IMR-90 (cell line): ENCODE measurements at regions not wholly inside any gene's neighbourhood (a gene's known extent, or its start where the extent isn't known, plus 50 kb on each side); places are given as distances from the start of the nearest gene placed in this dataset.

ENCODE experiments used
- ATAC-seq: fragments of 200-7000 bp; cut with Tn5 transposase; 2 replicates; pipeline ENCODE4 v1.9.1; 2020; ENCODE audit warnings: low read depth, mild to moderate bottlenecking, moderate library complexity
- BruUV-seq: library from RNA; stranded (reverse); fragments of 400-500 nt; replicated peaks from 2 replicates; lab custom pipeline; 2021; lab: Mats Ljungman, UMichigan
- CTCF ChIA-PET: fragments of 300-600 bp; formaldehyde crosslinking; extraction: SDS; loops from one replicate; lab custom pipeline; 2021; ENCODE audit warnings: antibody characterized with exemption; lab: Yijun Ruan, JAX
- POLR2A ChIA-PET: fragments of 300-600 bp; sonication (Branson Sonifier 250); formaldehyde crosslinking; loops from one replicate; lab custom pipeline; 2022; ENCODE audit warnings: antibody characterized with exemption; ENCODE audit not compliant: unreplicated experiment; lab: Charles Lee
- DNase-seq: peaks from one replicate; pipeline ENCODE4 v3.0.0; 2013
- H2AFZ ChIP-seq: replicated peaks from 2 replicates; pipeline ENCODE3; 2013; ENCODE audit warnings: low read length, mild to moderate bottlenecking; ENCODE audit not compliant: poor library complexity
- H2AK5ac ChIP-seq: 2 replicates; pipeline ENCODE4 v1.6.1; 2013; ENCODE audit warnings: low read depth, low read length, inconsistent platforms
- H2AK9ac ChIP-seq: replicated peaks from 2 replicates; pipeline ENCODE3; 2013; ENCODE audit warnings: mild to moderate bottlenecking, low read depth, low read length, moderate library complexity; ENCODE audit not compliant: poor library complexity
- H2BK120ac ChIP-seq: 2 replicates; pipeline ENCODE4 v1.6.1; 2013; ENCODE audit warnings: low read depth, low read length, inconsistent platforms
- H2BK15ac ChIP-seq: 3 replicates; pipeline ENCODE4 v1.6.1; 2013; ENCODE audit warnings: low read depth, low read length, inconsistent platforms
- H2BK20ac ChIP-seq: 2 replicates; pipeline ENCODE4 v1.6.1; 2013; ENCODE audit warnings: low read depth, mild to moderate bottlenecking, inconsistent platforms, low read length, moderate library complexity
- H2BK5ac ChIP-seq: 2 replicates; pipeline ENCODE4 v1.6.1; 2013; ENCODE audit warnings: mild to moderate bottlenecking, low read depth, low read length, inconsistent platforms; ENCODE audit not compliant: poor library complexity, severe bottlenecking
- H3K14ac ChIP-seq: replicated peaks from 2 replicates; pipeline ENCODE4 v1.6.1; 2013; ENCODE audit warnings: low read depth, low read length, inconsistent platforms
- H3K18ac ChIP-seq: 2 replicates; pipeline ENCODE4 v1.6.1; 2013; ENCODE audit warnings: low read depth, low read length, control low read depth
- H3K23ac ChIP-seq: 2 replicates; pipeline ENCODE4 v1.6.1; 2013; ENCODE audit warnings: low read depth, low read length, inconsistent platforms
- H3K27ac ChIP-seq: 2 replicates; pipeline ENCODE4 v1.5.1; 2013; ENCODE audit warnings: mild to moderate bottlenecking, control low read depth, low read length; ENCODE audit not compliant: insufficient read depth
- H3K27me3 ChIP-seq: 2 replicates; pipeline ENCODE4 v1.6.1; 2013; ENCODE audit warnings: low read length; ENCODE audit not compliant: control insufficient read depth, insufficient read depth
- H3K36me3 ChIP-seq: 2 replicates; pipeline ENCODE4 v1.6.1; 2013; ENCODE audit warnings: low read length, mixed read lengths; ENCODE audit not compliant: control insufficient read depth, insufficient read depth
- H3K4ac ChIP-seq: 2 replicates; pipeline ENCODE4 v1.6.1; 2013; ENCODE audit warnings: low read depth, low read length, inconsistent platforms
- H3K4me1 ChIP-seq: 2 replicates; pipeline ENCODE4 v1.6.1; 2013; ENCODE audit warnings: low read length, mixed read lengths; ENCODE audit not compliant: control insufficient read depth, insufficient read depth
- H3K4me2 ChIP-seq: 2 replicates; pipeline ENCODE4 v1.6.1; 2013; ENCODE audit warnings: low read depth, mild to moderate bottlenecking, control low read depth, low read length, moderate library complexity
- H3K4me3 ChIP-seq: 2 replicates; pipeline ENCODE4 v1.5.1; 2013; ENCODE audit warnings: low read depth, mild to moderate bottlenecking, control low read depth, low read length, moderate library complexity; ENCODE audit not compliant: insufficient read depth
- H3K56ac ChIP-seq: 2 replicates; pipeline ENCODE4 v1.6.1; 2013; ENCODE audit warnings: low read length, inconsistent platforms; ENCODE audit not compliant: insufficient read depth; ENCODE audit errors: extremely low read depth
- H3K79me1 ChIP-seq, 2 experiments: 2 replicates each; pipeline ENCODE4 v1.6.1; 2013; ENCODE audit warnings: low read length in 2 of 2, inconsistent platforms in 1 of 2, low read depth in 1 of 2
- H3K9ac ChIP-seq: 2 replicates; pipeline ENCODE4 v1.6.1; 2013; ENCODE audit warnings: low read depth, low read length, control low read depth
- H3K9me1 ChIP-seq: 2 replicates; pipeline ENCODE4 v1.6.1; 2013; ENCODE audit warnings: low read length, inconsistent platforms; ENCODE audit not compliant: insufficient read depth
- H3K9me3 ChIP-seq: 2 replicates; pipeline ENCODE4 v1.6.1; 2013; ENCODE audit warnings: low read length; ENCODE audit not compliant: control insufficient read depth, insufficient read depth
- H4K20me1 ChIP-seq: 2 replicates; pipeline ENCODE4 v1.6.1; 2013; ENCODE audit warnings: low read length, inconsistent platforms; ENCODE audit not compliant: insufficient read depth
- H4K5ac ChIP-seq: 2 replicates; pipeline ENCODE4 v1.6.1; 2013; ENCODE audit warnings: mild to moderate bottlenecking, low read depth, low read length, control low read depth
- H4K8ac ChIP-seq, 2 experiments: 2 replicates each; pipeline ENCODE4 v1.6.1; 2013; ENCODE audit warnings: low read depth in 2 of 2, low read length in 2 of 2, control low read depth in 1 of 2, inconsistent platforms in 1 of 2
- H4K91ac ChIP-seq: 2 replicates; pipeline ENCODE4 v1.6.1; 2013; ENCODE audit warnings: low read depth, low read length, inconsistent platforms; ENCODE audit not compliant: insufficient read depth
- CEBPB ChIP-seq: IDR thresholded peaks from 2 replicates; pipeline ENCODE4 v1.6.1; 2012; ENCODE audit warnings: low read depth, low read length, improper control_type of control experiment
- FOS ChIP-seq: fragments of 150-350 bp; IDR thresholded peaks from 2 replicates; pipeline ENCODE4 v1.6.1; 2016; ENCODE audit warnings: low read depth, low read length
- MAFK ChIP-seq: IDR thresholded peaks from 2 replicates; pipeline ENCODE4 v1.6.1; 2012; ENCODE audit warnings: low read depth, low read length, improper control_type of control experiment
- MAZ ChIP-seq: IDR thresholded peaks from 2 replicates; pipeline ENCODE4 v1.6.1; 2012; ENCODE audit warnings: low read depth, mild to moderate bottlenecking, low read length, improper control_type of control experiment, moderate library complexity, borderline replicate concordance
- MXI1 ChIP-seq: IDR thresholded peaks from 2 replicates; pipeline ENCODE4 v1.6.1; 2012; ENCODE audit warnings: low read depth, mild to moderate bottlenecking, low read length, moderate library complexity, borderline replicate concordance
- NFE2L2 ChIP-seq: fragments of 150-350 bp; IDR thresholded peaks from 2 replicates; pipeline ENCODE4 v1.6.1; 2016; ENCODE audit warnings: low read depth, mild to moderate bottlenecking, low read length
- POLR2A ChIP-seq: IDR thresholded peaks from 2 replicates; pipeline ENCODE4 v1.6.1; 2012; ENCODE audit warnings: mild to moderate bottlenecking, low read depth, low read length
- RAD21 ChIP-seq: IDR thresholded peaks from 2 replicates; pipeline ENCODE4 v1.6.1; 2012; ENCODE audit warnings: low read length, improper control_type of control experiment
- RCOR1 ChIP-seq: IDR thresholded peaks from 2 replicates; pipeline ENCODE4 v1.6.1; 2012; ENCODE audit warnings: mild to moderate bottlenecking, low read length, improper control_type of control experiment; ENCODE audit not compliant: insufficient replicate concordance
- SMC3 ChIP-seq: fragments of 150-350 bp; IDR thresholded peaks from 2 replicates; pipeline ENCODE4 v1.6.1; 2016; ENCODE audit warnings: low read depth, mild to moderate bottlenecking, antibody characterized with exemption, low read length, moderate library complexity
- WGBS, 2 experiments: methylation state at CpG; one replicate each; pipeline versions ENCODE4 v1.1.5 to v1.1.7; 2013; ENCODE audit warnings: missing lambda C conversion rate in 2 of 2; ENCODE audit not compliant: insufficient read length in 1 of 2; ENCODE audit errors: extremely low coverage in 2 of 2; 5-methylcytosine and 5-hydroxymethylcytosine counted together
- dilution Hi-C: fragments of 300-500 bp; cut with HindIII; formaldehyde crosslinking; loops from one replicate; pipeline ENCODE4 v1.14.3; 2018; ENCODE audit warnings: low sequenced_read_pairs; ENCODE audit not compliant: unreplicated experiment
- in situ Hi-C: fragments of 300-500 bp; cut with MboI; formaldehyde crosslinking; loops from 3 replicates; pipeline ENCODE4 v1.14.3; 2019; ENCODE audit warnings: low sequenced_read_pairs, inconsistent platforms, mixed read lengths
- intact Hi-C: fragments of 100-400 bp; cut with micrococcal nuclease; formaldehyde crosslinking; loops from 2 replicates; pipeline ENCODE4 v1.10.0; 2022
- TF ChIP-seq, protein P1 (sequence below): fragments of 150-350 bp; IDR thresholded peaks from 2 replicates; pipeline ENCODE4 v1.6.1; 2016; ENCODE audit warnings: low read depth, mild to moderate bottlenecking, low read length, moderate library complexity, borderline replicate concordance
- TF ChIP-seq, protein P2 (sequence below): conservative IDR thresholded peaks from 2 replicates; pipeline ENCODE4 v1.5.1; 2012; ENCODE audit warnings: mild to moderate bottlenecking, low read depth, low read length, improper control_type of control experiment
- TF ChIP-seq, protein P3 (sequence below): fragments of 150-350 bp; IDR thresholded peaks from 2 replicates; pipeline ENCODE4 v1.6.1; 2017; ENCODE audit warnings: mild to moderate bottlenecking, antibody characterized with exemption, low read length, low read depth

DNA sequence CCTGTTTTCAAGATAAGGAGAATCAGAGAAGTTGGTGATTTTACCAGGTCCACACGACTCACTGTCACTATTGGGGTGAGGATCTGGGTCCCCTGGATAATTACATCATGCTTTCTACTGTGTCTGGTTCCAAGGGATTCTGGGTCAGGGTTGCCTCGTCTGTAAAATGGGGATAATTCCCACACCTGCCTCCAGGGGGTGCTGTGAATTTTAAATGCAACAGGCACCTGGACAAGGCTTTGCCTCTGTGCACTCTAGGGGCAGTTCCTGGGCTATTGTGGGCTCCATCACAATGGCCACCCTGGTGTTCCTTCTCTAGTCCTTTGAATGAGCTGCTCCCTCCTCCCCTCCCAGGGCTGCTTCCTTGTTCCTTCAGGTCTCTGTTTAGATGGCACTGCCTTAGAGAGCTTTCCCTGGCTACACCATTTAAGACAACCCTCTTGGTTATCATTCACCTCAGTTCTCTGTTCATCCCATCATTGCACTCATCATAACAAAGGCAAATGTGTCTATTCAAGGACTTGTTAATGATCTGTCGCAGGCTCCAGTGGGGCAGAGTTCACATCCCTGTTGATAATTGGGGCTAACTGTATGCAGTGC is 178.6 kb downstream of the MIAT start:
- H3K9me1 ChIP-seq = no peaks in the 10 kb centered on the region; the same call in 1 of the 2 replicates
- no peaks in the 10 kb centered on the region for H3K9me3 ChIP-seq
- H2AK9ac ChIP-seq = no peak overlapping the region
- no peak overlapping the region for H3K27ac ChIP-seq
- no peaks in the 10 kb centered on the region for H3K36me3 ChIP-seq
- H4K5ac ChIP-seq = no peak overlapping the region
- H3K4me1 ChIP-seq = no peaks in the 10 kb centered on the region
- H3K4me2 ChIP-seq = no peak overlapping the region
- ATAC-seq = peak; percentile 69
- intact Hi-C loops (no loop called here), dilution Hi-C loops (no loop called here), in situ Hi-C loops (no loop called here)
- 8% methylated on average over 2 of the region's 3 CpGs; no CpG with 5 or more reads in 1 of the 2 experiments for WGBS, 2 experiments
- H3K27me3 ChIP-seq = peaks cover 43% of the 10 kb centered on the region
- no peak overlapping the region for H3K4me3 ChIP-seq
- no peak overlapping the region for H4K8ac ChIP-seq
- no peak overlapping the region for H2AK5ac ChIP-seq
- H3K14ac ChIP-seq = no peak overlapping the region
- no TSS peak for BruUV-seq
- CTCF ChIA-PET = interaction anchor here (1.2 kb wide), 1 partner anchor 9 kb away, joined by 3 read pairs; no protein-coding TSS in a partner anchor
- H2BK120ac ChIP-seq = no peak overlapping the region
- H2BK5ac ChIP-seq = no peak overlapping the region
- no peak overlapping the region for H2AFZ ChIP-seq
- H3K79me1 ChIP-seq = no peaks in the 10 kb centered on the region
- DNase-seq = peak; percentile 23
- no peak overlapping the region for H3K18ac ChIP-seq
- no peak overlapping the region for H2BK20ac ChIP-seq
- H3K56ac ChIP-seq = no peak overlapping the region
- TF ChIP-seq, protein P1, sequence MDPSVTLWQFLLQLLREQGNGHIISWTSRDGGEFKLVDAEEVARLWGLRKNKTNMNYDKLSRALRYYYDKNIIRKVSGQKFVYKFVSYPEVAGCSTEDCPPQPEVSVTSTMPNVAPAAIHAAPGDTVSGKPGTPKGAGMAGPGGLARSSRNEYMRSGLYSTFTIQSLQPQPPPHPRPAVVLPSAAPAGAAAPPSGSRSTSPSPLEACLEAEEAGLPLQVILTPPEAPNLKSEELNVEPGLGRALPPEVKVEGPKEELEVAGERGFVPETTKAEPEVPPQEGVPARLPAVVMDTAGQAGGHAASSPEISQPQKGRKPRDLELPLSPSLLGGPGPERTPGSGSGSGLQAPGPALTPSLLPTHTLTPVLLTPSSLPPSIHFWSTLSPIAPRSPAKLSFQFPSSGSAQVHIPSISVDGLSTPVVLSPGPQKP = no peak
- peak; percentile 58 for TF ChIP-seq RAD21
- no peak for TF ChIP-seq RCOR1
- TF ChIP-seq, protein P2, sequence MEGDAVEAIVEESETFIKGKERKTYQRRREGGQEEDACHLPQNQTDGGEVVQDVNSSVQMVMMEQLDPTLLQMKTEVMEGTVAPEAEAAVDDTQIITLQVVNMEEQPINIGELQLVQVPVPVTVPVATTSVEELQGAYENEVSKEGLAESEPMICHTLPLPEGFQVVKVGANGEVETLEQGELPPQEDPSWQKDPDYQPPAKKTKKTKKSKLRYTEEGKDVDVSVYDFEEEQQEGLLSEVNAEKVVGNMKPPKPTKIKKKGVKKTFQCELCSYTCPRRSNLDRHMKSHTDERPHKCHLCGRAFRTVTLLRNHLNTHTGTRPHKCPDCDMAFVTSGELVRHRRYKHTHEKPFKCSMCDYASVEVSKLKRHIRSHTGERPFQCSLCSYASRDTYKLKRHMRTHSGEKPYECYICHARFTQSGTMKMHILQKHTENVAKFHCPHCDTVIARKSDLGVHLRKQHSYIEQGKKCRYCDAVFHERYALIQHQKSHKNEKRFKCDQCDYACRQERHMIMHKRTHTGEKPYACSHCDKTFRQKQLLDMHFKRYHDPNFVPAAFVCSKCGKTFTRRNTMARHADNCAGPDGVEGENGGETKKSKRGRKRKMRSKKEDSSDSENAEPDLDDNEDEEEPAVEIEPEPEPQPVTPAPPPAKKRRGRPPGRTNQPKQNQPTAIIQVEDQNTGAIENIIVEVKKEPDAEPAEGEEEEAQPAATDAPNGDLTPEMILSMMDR = peak; percentile 58
- TF ChIP-seq MAZ = no peak
- no peak for TF ChIP-seq NFE2L2
- peak; percentile 50 for TF ChIP-seq SMC3
- TF ChIP-seq CEBPB = peak; percentile 53; the same call in 1 of the 2 replicates
- no peak for TF ChIP-seq POLR2A
- TF ChIP-seq, protein P3, sequence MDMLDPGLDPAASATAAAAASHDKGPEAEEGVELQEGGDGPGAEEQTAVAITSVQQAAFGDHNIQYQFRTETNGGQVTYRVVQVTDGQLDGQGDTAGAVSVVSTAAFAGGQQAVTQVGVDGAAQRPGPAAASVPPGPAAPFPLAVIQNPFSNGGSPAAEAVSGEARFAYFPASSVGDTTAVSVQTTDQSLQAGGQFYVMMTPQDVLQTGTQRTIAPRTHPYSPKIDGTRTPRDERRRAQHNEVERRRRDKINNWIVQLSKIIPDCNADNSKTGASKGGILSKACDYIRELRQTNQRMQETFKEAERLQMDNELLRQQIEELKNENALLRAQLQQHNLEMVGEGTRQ = no peak
- TF ChIP-seq MXI1 = no peak
- no peak for TF ChIP-seq FOS
- TF ChIP-seq MAFK = no peak
- no peak overlapping the region for H3K4ac ChIP-seq
- no peak overlapping the region for H3K9ac ChIP-seq
- POLR2A ChIA-PET = no interaction called here
- no peak overlapping the region for H3K23ac ChIP-seq
- no peak overlapping the region for H2BK15ac ChIP-seq
- no peak overlapping the region for H4K91ac ChIP-seq
- H4K20me1 ChIP-seq = 0 out of 2 replicates have a peak, but pooled peaks cover 4% of the 10 kb centered on the region
